ENCODE measurements at regions not wholly inside any gene's neighbourhood (a gene's known extent, or its start where the extent isn't known, plus 50 kb on each side); places are given as distances from the start of the nearest gene placed in this dataset.

GRCh38 chr11:92687724-92688123 lies 281.7 kb upstream of the MTNR1B start:
- DNase-seq (ENCODE audit: low read depth in 2 of 2): no peak
- Histone ChIP-seq H3K9me3 (ENCODE audit: control insufficient read depth, insufficient read depth, low read depth, low read length) (no peaks in the 10 kb centered on the region), H3K27ac (ENCODE audit: insufficient read depth, low read length) (no peak overlapping the region), H3K4me3 (replicated peaks in 1 of 4; ENCODE audit: control extremely low read depth in 1 of 4, insufficient read depth in 1 of 4, low read depth in 3 of 4, low read length in 4 of 4) (no peak overlapping the region), H3K36me3 (ENCODE audit: control insufficient read depth, insufficient read depth, low read length) (no peaks in the 10 kb centered on the region), H3K79me2 (ENCODE audit: control insufficient read depth, insufficient read depth, low read length) (no peaks in the 10 kb centered on the region), H3K9ac (ENCODE audit: insufficient read depth, low read length) (no peak overlapping the region), H3K4me2 (ENCODE audit: extremely low read depth, insufficient read depth, low read length) (no peak overlapping the region), H3K4me1 (ENCODE audit: control insufficient read depth, extremely low read depth, insufficient read depth, low read length) (no peaks in the 10 kb centered on the region), H2AFZ (ENCODE audit: low read length) (no peak overlapping the region), H3K27me3 (ENCODE audit: control insufficient read depth, insufficient read depth, low read length) (no peaks in the 10 kb centered on the region), H4K20me1 (ENCODE audit: control insufficient read depth, extremely low read depth, insufficient read depth, low read length) (no peaks in the 10 kb centered on the region)
- TF ChIP-seq EZH2 (IDR thresholded peaks at IDR 0.05; ENCODE audit: low read length, missing control alignments): no peak
- TF ChIP-seq CTCF (conservative IDR thresholded peaks at IDR 0.05 in 1 of 2, IDR thresholded peaks at IDR 0.05 in 1 of 2; ENCODE audit: low read depth in 1 of 2, low read length in 2 of 2): no peak

GRCh38 chr11:92688416-92688815 lies 281.0 kb upstream of the MTNR1B start:
- H3K9ac ChIP-seq (ENCODE audit: insufficient read depth, low read length): no peak overlapping the region
- TF ChIP-seq CTCF (conservative IDR thresholded peaks at IDR 0.05 in 1 of 2, IDR thresholded peaks at IDR 0.05 in 1 of 2; ENCODE audit: low read depth in 1 of 2, low read length in 2 of 2) (no peak), EZH2 (IDR thresholded peaks at IDR 0.05; ENCODE audit: low read length, missing control alignments) (no peak)
- no peaks in the 10 kb centered on the region for H3K27me3 ChIP-seq (ENCODE audit: control insufficient read depth, insufficient read depth, low read length)
- DNase-seq (ENCODE audit: low read depth in 2 of 2): no peak
- no peak overlapping the region for H2AFZ ChIP-seq (ENCODE audit: low read length)
- no peak overlapping the region for H3K4me2 ChIP-seq (ENCODE audit: extremely low read depth, insufficient read depth, low read length)
- H3K36me3 ChIP-seq (ENCODE audit: control insufficient read depth, insufficient read depth, low read length): no peaks in the 10 kb centered on the region
- no peak overlapping the region for H3K4me3 ChIP-seq (replicated peaks in 1 of 4; ENCODE audit: control extremely low read depth in 1 of 4, insufficient read depth in 1 of 4, low read depth in 3 of 4, low read length in 4 of 4)
- no peaks in the 10 kb centered on the region for H3K4me1 ChIP-seq (ENCODE audit: control insufficient read depth, extremely low read depth, insufficient read depth, low read length)
- no peaks in the 10 kb centered on the region for H3K79me2 ChIP-seq (ENCODE audit: control insufficient read depth, insufficient read depth, low read length)
- no peaks in the 10 kb centered on the region for H4K20me1 ChIP-seq (ENCODE audit: control insufficient read depth, extremely low read depth, insufficient read depth, low read length)
- H3K27ac ChIP-seq (ENCODE audit: insufficient read depth, low read length): no peak overlapping the region
- H3K9me3 ChIP-seq (ENCODE audit: control insufficient read depth, insufficient read depth, low read depth, low read length): no peaks in the 10 kb centered on the region

- TF ChIP-seq EZH2 (IDR thresholded peaks at IDR 0.05; ENCODE audit: low read length, missing control alignments): no peak
- TF ChIP-seq CTCF (conservative IDR thresholded peaks at IDR 0.05 in 1 of 2, IDR thresholded peaks at IDR 0.05 in 1 of 2; ENCODE audit: low read depth in 1 of 2, low read length in 2 of 2): no peak
- peak in 1 of 2 donors; percentile 36 for DNase-seq (ENCODE audit: low read depth in 2 of 2)
Measured at GRCh38 chr11:92692826-92693546, 276.5 kb upstream of the MTNR1B start.

More at GRCh38 chr11:92692826-92693546, 276.5 kb upstream of the MTNR1B start:
- no peaks in the 10 kb centered on the region for H3K4me1 ChIP-seq (ENCODE audit: control insufficient read depth, extremely low read depth, insufficient read depth, low read length)
- no peak overlapping the region for H3K4me2 ChIP-seq (ENCODE audit: extremely low read depth, insufficient read depth, low read length)
- no peaks in the 10 kb centered on the region for H3K27me3 ChIP-seq (ENCODE audit: control insufficient read depth, insufficient read depth, low read length)
- no peaks in the 10 kb centered on the region for H4K20me1 ChIP-seq (ENCODE audit: control insufficient read depth, extremely low read depth, insufficient read depth, low read length)
- H3K27ac ChIP-seq (ENCODE audit: insufficient read depth, low read length): no peak overlapping the region
- no peak overlapping the region for H3K9ac ChIP-seq (ENCODE audit: insufficient read depth, low read length)
- no peaks in the 10 kb centered on the region for H3K79me2 ChIP-seq (ENCODE audit: control insufficient read depth, insufficient read depth, low read length)
- H3K36me3 ChIP-seq (ENCODE audit: control insufficient read depth, insufficient read depth, low read length): no peaks in the 10 kb centered on the region
- H2AFZ ChIP-seq (ENCODE audit: low read length): no peak overlapping the region
- H3K9me3 ChIP-seq (ENCODE audit: control insufficient read depth, insufficient read depth, low read depth, low read length): no peaks in the 10 kb centered on the region
- no peak overlapping the region for H3K4me3 ChIP-seq (replicated peaks in 1 of 4; ENCODE audit: control extremely low read depth in 1 of 4, insufficient read depth in 1 of 4, low read depth in 3 of 4, low read length in 4 of 4)
